ENCODE measurements at regions not wholly inside any gene's neighbourhood (a gene's known extent, or its start where the extent isn't known, plus 50 kb on each side); places are given as distances from the start of the nearest gene placed in this dataset.

DNA sequence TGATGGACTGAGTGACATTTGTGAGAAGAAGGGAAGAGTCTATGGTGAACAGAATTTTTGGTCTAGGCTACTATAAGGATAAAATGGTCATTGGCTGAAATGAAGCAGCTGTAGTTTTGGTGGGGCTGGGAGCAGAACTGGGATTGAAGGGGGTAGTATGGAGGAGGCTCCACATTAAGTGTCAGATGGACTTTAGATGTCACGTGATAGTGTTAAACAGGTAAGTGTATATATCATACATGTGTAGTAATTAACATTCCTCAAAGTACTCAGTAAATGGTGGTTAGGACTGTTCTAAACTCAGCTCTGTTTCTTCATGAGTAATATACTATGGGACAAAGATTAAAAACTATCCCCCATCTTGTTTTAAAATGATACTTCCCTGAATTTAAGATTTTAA is 947.9 kb downstream of the PDHA2 start:
- peaks cover 3 to 5% (median 3%) of the 10 kb centered on the region in 3 donors for H3K9me3 Mint-ChIP-seq
- H3K27me3 Mint-ChIP-seq, result no peaks in the 10 kb centered on the region
- no peak overlapping the region for H3K27ac Mint-ChIP-seq
- H3K4me1 Mint-ChIP-seq, result no peaks in the 10 kb centered on the region
- H3K4me3 Mint-ChIP-seq, result no peak overlapping the region
- H3K36me3 Mint-ChIP-seq, result no peaks in the 10 kb centered on the region

- H3K27ac Mint-ChIP-seq, result no peak overlapping the region
- H3K36me3 Mint-ChIP-seq, result no peaks in the 10 kb centered on the region
- peaks cover 0 to 10% (median 9%) of the 10 kb centered on the region in 3 donors for H3K9me3 Mint-ChIP-seq
- H3K4me3 Mint-ChIP-seq, result no peak overlapping the region
- no peaks in the 10 kb centered on the region for H3K27me3 Mint-ChIP-seq
- H3K4me1 Mint-ChIP-seq, result no peaks in the 10 kb centered on the region
Measured at GRCh38 chr4:96809563-96809962, 969.7 kb downstream of the PDHA2 start.

- no peaks in the 10 kb centered on the region for H3K27me3 Mint-ChIP-seq
- H3K4me3 Mint-ChIP-seq, result no peak overlapping the region
Measured at GRCh38 chr4:96827086-96827485, 987.2 kb downstream of the PDHA2 start.

DNA sequence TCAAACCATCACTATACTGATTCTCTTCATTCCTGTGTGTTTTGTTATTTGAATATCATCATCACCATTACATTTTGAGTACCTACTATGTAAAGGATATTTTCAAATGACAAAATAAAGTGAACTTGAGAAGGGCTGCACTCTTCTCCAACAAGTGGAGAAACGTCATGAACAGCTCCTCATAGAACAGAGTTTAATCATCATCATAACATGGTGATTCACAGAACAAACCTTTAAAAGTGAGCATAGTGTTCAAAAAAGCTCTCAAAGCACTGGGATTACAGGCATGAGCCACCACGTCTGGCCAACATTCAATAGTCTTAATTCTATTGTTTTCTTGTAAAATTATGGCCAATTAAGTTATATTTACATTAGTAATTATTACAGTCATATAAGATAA is 993.9 kb downstream of the PDHA2 start:
- H3K36me3 Mint-ChIP-seq, result no peaks in the 10 kb centered on the region
- H3K9me3 Mint-ChIP-seq, result peaks cover 0 to 2% (median 1%) of the 10 kb centered on the region in 3 donors
- no peak overlapping the region for H3K4me3 Mint-ChIP-seq
- H3K4me1 Mint-ChIP-seq, result no peaks in the 10 kb centered on the region
- no peak overlapping the region for H3K27ac Mint-ChIP-seq
- no peaks in the 10 kb centered on the region for H3K27me3 Mint-ChIP-seq

More at GRCh38 chr4:96827086-96827485, 987.2 kb downstream of the PDHA2 start:
- Mint-ChIP-seq H3K27ac (no peak overlapping the region), H3K36me3 (no peaks in the 10 kb centered on the region), H3K9me3 (peaks cover 0 to 2% (median 0%) of the 10 kb centered on the region in 3 donors), H3K4me1 (no peaks in the 10 kb centered on the region)

DNA sequence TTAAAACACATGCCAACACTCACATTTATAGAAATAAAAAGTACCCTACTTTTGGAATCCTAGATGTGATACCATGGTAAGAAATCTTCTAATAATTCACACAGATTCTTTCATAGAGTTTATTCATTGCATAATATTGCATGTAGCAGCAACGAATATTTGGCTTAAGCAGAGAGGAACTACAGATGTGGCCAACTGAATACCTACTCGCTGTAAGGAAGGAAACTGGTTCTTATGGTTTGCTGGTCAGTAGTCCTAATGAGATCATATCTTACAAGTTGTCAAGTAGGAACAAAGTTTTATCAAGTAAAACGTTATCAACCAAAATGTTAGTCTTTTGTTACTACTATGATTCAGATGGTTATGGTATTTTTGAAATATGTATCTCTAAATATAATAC is 996.1 kb downstream of the PDHA2 start:
- no peak overlapping the region for H3K27ac Mint-ChIP-seq
- no peaks in the 10 kb centered on the region for H3K36me3 Mint-ChIP-seq
- H3K4me1 Mint-ChIP-seq, result no peaks in the 10 kb centered on the region
- H3K4me3 Mint-ChIP-seq, result no peak overlapping the region
- no peaks in the 10 kb centered on the region for H3K27me3 Mint-ChIP-seq
- H3K9me3 Mint-ChIP-seq, result peaks cover 0 to 2% (median 1%) of the 10 kb centered on the region in 3 donors

DNA sequence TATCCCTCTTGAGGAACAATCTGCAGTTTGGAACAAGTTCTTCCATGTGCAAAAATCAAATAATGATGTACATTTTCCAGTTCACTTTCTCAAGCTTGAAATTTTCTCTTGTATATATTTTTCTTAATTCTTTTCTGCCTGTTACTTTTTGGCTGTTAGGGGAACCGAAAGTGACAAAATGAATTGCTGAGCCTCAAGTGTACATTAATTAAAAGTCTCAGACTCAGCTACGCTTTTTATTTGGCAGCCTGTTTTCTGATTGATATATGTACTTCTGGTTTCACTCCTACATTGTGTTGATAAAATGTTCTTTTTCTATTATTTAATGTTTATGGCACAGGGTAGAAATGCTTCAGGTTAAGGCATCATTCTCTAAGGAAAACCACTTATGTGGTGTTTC is 999.5 kb downstream of the PDHA2 start:
- H3K27me3 Mint-ChIP-seq, result no peaks in the 10 kb centered on the region
- H3K36me3 Mint-ChIP-seq, result no peaks in the 10 kb centered on the region
- H3K4me1 Mint-ChIP-seq, result no peaks in the 10 kb centered on the region
- peaks cover 0 to 1% (median 0%) of the 10 kb centered on the region in 3 donors for H3K9me3 Mint-ChIP-seq
- H3K27ac Mint-ChIP-seq, result no peak overlapping the region
- no peak overlapping the region for H3K4me3 Mint-ChIP-seq

DNA sequence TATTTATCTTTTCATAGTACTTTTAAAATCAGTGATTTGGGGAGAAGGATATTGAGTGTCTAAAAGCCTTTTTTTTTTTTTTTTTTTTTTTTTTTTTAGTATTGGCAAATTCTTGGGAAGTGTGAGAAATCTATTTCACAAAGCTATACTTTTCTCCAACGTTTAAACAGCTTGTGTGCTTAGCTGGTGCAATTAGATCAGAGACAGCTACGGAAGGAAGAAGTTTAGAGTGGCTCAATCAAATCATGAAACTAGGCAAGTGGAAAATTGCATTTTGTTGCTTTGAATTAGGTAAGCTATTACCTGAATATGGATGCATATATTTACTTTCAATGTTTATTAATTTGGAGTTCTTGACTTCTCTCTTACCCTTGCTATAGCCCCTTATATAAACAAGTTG is 1001.9 kb downstream of the PDHA2 start:
- no peaks in the 10 kb centered on the region for H3K4me1 Mint-ChIP-seq
- H3K27ac Mint-ChIP-seq, result no peak overlapping the region
- no peaks in the 10 kb centered on the region for H3K27me3 Mint-ChIP-seq
- H3K4me3 Mint-ChIP-seq, result no peak overlapping the region
- H3K9me3 Mint-ChIP-seq, result no peaks in the 10 kb centered on the region
- H3K36me3 Mint-ChIP-seq, result no peaks in the 10 kb centered on the region

DNA sequence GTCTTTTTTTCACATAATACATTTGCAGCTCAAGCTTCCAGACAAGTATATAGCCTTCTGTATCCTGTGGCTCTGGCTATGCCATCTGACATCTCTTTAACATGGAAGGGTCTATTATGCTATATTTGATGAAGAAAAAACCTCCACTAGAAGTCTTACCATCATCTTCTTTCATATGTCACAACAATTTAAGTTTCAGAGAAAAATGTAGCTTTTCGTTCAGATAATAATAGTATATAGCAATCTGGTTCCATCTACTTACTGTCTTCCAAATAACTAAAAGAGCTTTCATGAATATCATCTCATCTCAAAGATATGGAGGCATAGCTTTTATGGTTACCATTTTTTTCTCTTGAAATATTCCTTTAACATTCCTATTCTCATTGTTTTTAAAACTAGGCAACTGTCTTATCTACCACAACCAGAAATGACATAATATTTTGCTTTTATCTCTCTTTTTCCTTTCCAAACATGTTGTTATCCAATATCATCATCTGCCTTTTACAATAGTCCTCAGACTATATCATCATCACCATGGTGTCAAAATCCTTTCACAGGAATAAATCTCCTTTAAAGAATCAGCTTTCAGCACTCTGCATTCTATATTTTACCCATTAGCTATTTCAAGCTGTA is 1005.1 kb downstream of the PDHA2 start:
- H3K4me1 Mint-ChIP-seq, result no peaks in the 10 kb centered on the region
- no peaks in the 10 kb centered on the region for H3K9me3 Mint-ChIP-seq
- H3K27ac Mint-ChIP-seq, result no peak overlapping the region
- no peak overlapping the region for H3K4me3 Mint-ChIP-seq
- no peaks in the 10 kb centered on the region for H3K27me3 Mint-ChIP-seq
- no peaks in the 10 kb centered on the region for H3K36me3 Mint-ChIP-seq

DNA sequence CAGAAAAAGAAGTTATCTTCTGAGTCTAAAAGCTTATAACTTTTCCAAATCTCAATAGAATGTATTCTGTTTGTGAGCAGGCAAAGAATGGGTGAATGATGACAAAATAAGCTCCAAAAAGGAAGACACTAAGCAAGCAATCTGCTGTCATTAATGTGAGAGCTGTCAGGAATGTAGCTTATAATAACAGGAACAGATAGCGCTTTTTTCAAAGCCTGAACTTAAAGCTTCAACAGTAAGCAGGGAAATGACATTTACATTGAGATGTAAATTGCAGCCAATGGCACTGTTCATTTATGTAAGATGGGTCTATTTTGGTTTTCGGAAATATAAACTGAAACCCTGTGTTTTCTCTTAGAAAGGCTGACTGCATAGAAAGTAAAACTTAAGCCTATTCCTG is 1005.9 kb downstream of the PDHA2 start:
- no peak overlapping the region for H3K27ac Mint-ChIP-seq
- no peaks in the 10 kb centered on the region for H3K4me1 Mint-ChIP-seq
- no peaks in the 10 kb centered on the region for H3K27me3 Mint-ChIP-seq
- no peak overlapping the region for H3K4me3 Mint-ChIP-seq
- H3K36me3 Mint-ChIP-seq, result no peaks in the 10 kb centered on the region
- H3K9me3 Mint-ChIP-seq, result no peaks in the 10 kb centered on the region

DNA sequence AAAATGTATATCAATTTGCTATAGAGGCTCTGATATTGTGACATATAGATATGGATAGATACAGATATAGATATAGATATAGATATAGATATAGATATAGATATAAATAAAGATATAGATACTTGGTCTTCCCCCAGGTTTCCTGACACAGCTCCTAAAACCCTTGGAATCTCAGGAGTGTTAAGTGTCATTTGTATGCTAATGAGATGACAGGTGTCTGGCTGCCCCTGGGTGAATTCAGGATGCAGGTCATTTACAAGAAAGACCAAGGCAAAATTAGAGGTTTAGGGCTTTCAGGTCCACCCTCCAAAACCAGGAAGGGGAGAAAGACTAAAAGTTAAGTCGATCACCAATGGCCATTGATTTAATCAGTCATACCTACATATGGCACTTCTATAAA is 1034.8 kb downstream of the PDHA2 start:
- Mint-ChIP-seq H3K4me3 (no peak overlapping the region), H3K4me1 (no peaks in the 10 kb centered on the region), H3K9me3 (peaks cover 0 to 5% (median 3%) of the 10 kb centered on the region in 3 donors), H3K27me3 (no peaks in the 10 kb centered on the region), H3K27ac (no peak overlapping the region), H3K36me3 (no peaks in the 10 kb centered on the region)

GRCh38 chr4:96879527-96879926 is 1039.6 kb downstream of the PDHA2 start:
- Mint-ChIP-seq H3K9me3 (peaks cover 0 to 7% (median 3%) of the 10 kb centered on the region in 3 donors), H3K27me3 (no peaks in the 10 kb centered on the region), H3K4me1 (no peaks in the 10 kb centered on the region), H3K27ac (no peak overlapping the region), H3K36me3 (no peaks in the 10 kb centered on the region), H3K4me3 (no peak overlapping the region)

DNA sequence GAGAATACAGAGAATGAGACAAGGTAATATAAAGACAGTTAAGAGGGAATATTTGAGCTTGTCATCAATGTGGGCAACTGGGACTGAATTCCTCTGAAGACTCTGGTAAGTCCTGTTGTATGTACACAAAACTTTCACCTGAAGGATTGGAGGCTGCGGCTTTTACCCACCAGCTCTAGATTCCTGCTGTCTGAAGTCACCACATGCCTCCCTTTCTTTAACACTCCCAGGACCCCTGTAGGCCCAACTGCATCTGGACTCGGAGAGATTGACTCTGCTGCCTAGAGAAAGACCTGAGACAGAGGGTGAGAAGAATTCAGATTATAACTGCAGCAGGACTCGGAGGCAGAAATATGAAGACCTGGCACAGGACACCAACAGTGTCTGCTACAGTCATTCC is 1048.0 kb downstream of the PDHA2 start:
- Mint-ChIP-seq H3K4me3 (no peak overlapping the region), H3K4me1 (no peaks in the 10 kb centered on the region), H3K27ac (no peak overlapping the region), H3K9me3 (peaks cover 0 to 5% (median 1%) of the 10 kb centered on the region in 3 donors), H3K36me3 (peaks cover 2% of the 10 kb centered on the region), H3K27me3 (no peaks in the 10 kb centered on the region)

DNA sequence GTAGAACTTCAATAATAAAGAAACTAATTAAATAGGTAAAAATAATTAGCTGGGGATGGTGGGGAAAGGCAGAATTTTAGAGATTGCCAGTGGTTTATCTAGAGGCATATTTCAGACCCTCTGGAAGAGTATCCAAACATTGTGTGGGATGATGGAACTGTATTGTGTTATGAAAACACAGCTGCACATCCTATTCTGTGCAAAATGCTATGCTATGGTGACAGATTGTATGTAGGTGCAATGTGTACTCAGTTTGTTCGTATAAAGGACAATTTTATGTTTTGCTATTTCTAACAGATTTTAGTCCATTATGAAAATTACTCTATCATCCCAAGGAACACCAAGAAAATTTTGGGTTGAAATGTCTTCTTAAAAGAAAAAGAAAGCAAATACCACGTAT is 1054.7 kb downstream of the PDHA2 start:
- Mint-ChIP-seq H3K4me1 (no peaks in the 10 kb centered on the region), H3K27me3 (no peaks in the 10 kb centered on the region), H3K27ac (no peak overlapping the region), H3K36me3 (peaks cover 2% of the 10 kb centered on the region), H3K4me3 (no peak overlapping the region), H3K9me3 (peaks cover 0 to 5% (median 3%) of the 10 kb centered on the region in 3 donors)

- H3K27ac Mint-ChIP-seq, result no peak overlapping the region
- H3K27me3 Mint-ChIP-seq, result no peaks in the 10 kb centered on the region
- no peaks in the 10 kb centered on the region for H3K4me1 Mint-ChIP-seq
- H3K9me3 Mint-ChIP-seq, result peaks cover 0 to 5% (median 3%) of the 10 kb centered on the region in 3 donors
- no peak overlapping the region for H3K4me3 Mint-ChIP-seq
- peaks cover 2% of the 10 kb centered on the region for H3K36me3 Mint-ChIP-seq
Measured at GRCh38 chr4:96895826-96896225, 1055.9 kb downstream of the PDHA2 start.

GRCh38 chr4:96912716-96913115 is 1072.8 kb downstream of the PDHA2 start:
- Mint-ChIP-seq H3K27ac (no peak overlapping the region), H3K9me3 (peaks cover 0 to 3% (median 0%) of the 10 kb centered on the region in 3 donors), H3K4me1 (no peaks in the 10 kb centered on the region), H3K27me3 (no peaks in the 10 kb centered on the region), H3K4me3 (no peak overlapping the region), H3K36me3 (no peaks in the 10 kb centered on the region)

- no peak overlapping the region for H3K27ac Mint-ChIP-seq
- H3K27me3 Mint-ChIP-seq, result no peaks in the 10 kb centered on the region
- no peak overlapping the region for H3K4me3 Mint-ChIP-seq
- peaks cover 0 to 3% (median 0%) of the 10 kb centered on the region in 3 donors for H3K9me3 Mint-ChIP-seq
- no peaks in the 10 kb centered on the region for H3K36me3 Mint-ChIP-seq
- H3K4me1 Mint-ChIP-seq, result no peaks in the 10 kb centered on the region
Measured at GRCh38 chr4:96913441-96914080, 1073.7 kb downstream of the PDHA2 start.

Measured in IgD-negative memory B cell (primary cell).